GM12892 (cell line): ENCODE measurements at regions not wholly inside any gene's neighbourhood (a gene's known extent, or its start where the extent isn't known, plus 50 kb on each side); places are given as distances from the start of the nearest gene placed in this dataset.

Experiments used
- POLR2AphosphoS5 ChIP-seq: IDR thresholded peaks from 2 replicates; pipeline ENCODE4 v1.6.1; 2011; ENCODE audit warnings: low read depth, low read length, control low read depth
- TAF1 ChIP-seq: IDR thresholded peaks from 2 replicates; pipeline ENCODE4 v1.6.1; 2011; ENCODE audit warnings: low read depth, mild to moderate bottlenecking, control low read depth, low read length, borderline replicate concordance

DNA sequence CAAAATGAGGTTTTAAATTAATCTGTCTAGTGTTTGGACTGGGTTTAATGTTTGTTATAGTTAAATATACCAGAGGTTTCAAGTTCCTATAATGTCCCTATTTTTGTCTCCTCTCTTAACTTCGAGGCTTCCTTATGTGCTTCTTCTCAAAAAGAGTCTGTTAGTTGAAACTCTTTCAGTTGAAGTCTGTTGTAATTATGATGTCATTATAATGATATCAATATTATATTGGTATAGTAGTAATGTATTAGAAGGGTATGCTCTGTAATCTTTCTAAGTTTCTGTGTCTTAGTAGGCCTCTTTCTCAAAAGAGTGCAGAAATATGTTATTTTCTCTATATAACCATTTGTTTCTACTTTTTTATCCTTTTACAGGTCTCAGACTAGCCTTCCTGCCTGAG, 1148.0 kb downstream of the NSUN3 start:
- TF ChIP-seq POLR2AphosphoS5 (no peak), TAF1 (no peak)
